IMR-90 (cell line): ENCODE measurements at regions not wholly inside any gene's neighbourhood (a gene's known extent, or its start where the extent isn't known, plus 50 kb on each side); places are given as distances from the start of the nearest gene placed in this dataset.
"Not testable (repeated sequence)": the region's sequence is repeated elsewhere in the genome, so short reads cannot be mapped to it uniquely, and the experiment has no call there.

Experiments used
- ATAC-seq: fragments of 200-7000 bp; cut with Tn5 transposase; 2 replicates; pipeline ENCODE4 v1.9.1; 2020; ENCODE audit warnings: low read depth, mild to moderate bottlenecking, moderate library complexity
- BruUV-seq: library from RNA; stranded (reverse); fragments of 400-500 nt; replicated peaks from 2 replicates; lab custom pipeline; 2021; lab: Mats Ljungman, UMichigan
- CTCF ChIA-PET: fragments of 300-600 bp; formaldehyde crosslinking; extraction: SDS; loops from one replicate; lab custom pipeline; 2021; ENCODE audit warnings: antibody characterized with exemption; lab: Yijun Ruan, JAX
- POLR2A ChIA-PET: fragments of 300-600 bp; sonication (Branson Sonifier 250); formaldehyde crosslinking; loops from one replicate; lab custom pipeline; 2022; ENCODE audit warnings: antibody characterized with exemption; ENCODE audit not compliant: unreplicated experiment; lab: Charles Lee
- DNase-seq: peaks from one replicate; pipeline ENCODE4 v3.0.0; 2013
- H2AFZ ChIP-seq: replicated peaks from 2 replicates; pipeline ENCODE3; 2013; ENCODE audit warnings: low read length, mild to moderate bottlenecking; ENCODE audit not compliant: poor library complexity
- H2AK5ac ChIP-seq: 2 replicates; pipeline ENCODE4 v1.6.1; 2013; ENCODE audit warnings: low read depth, low read length, inconsistent platforms
- H2AK9ac ChIP-seq: replicated peaks from 2 replicates; pipeline ENCODE3; 2013; ENCODE audit warnings: mild to moderate bottlenecking, low read depth, low read length, moderate library complexity; ENCODE audit not compliant: poor library complexity
- H2BK120ac ChIP-seq: 2 replicates; pipeline ENCODE4 v1.6.1; 2013; ENCODE audit warnings: low read depth, low read length, inconsistent platforms
- H2BK15ac ChIP-seq: 3 replicates; pipeline ENCODE4 v1.6.1; 2013; ENCODE audit warnings: low read depth, low read length, inconsistent platforms
- H2BK20ac ChIP-seq: 2 replicates; pipeline ENCODE4 v1.6.1; 2013; ENCODE audit warnings: low read depth, mild to moderate bottlenecking, inconsistent platforms, low read length, moderate library complexity
- H2BK5ac ChIP-seq: 2 replicates; pipeline ENCODE4 v1.6.1; 2013; ENCODE audit warnings: mild to moderate bottlenecking, low read depth, low read length, inconsistent platforms; ENCODE audit not compliant: poor library complexity, severe bottlenecking
- H3K14ac ChIP-seq: replicated peaks from 2 replicates; pipeline ENCODE4 v1.6.1; 2013; ENCODE audit warnings: low read depth, low read length, inconsistent platforms
- H3K18ac ChIP-seq: 2 replicates; pipeline ENCODE4 v1.6.1; 2013; ENCODE audit warnings: low read depth, low read length, control low read depth
- H3K23ac ChIP-seq: 2 replicates; pipeline ENCODE4 v1.6.1; 2013; ENCODE audit warnings: low read depth, low read length, inconsistent platforms
- H3K27ac ChIP-seq: 2 replicates; pipeline ENCODE4 v1.5.1; 2013; ENCODE audit warnings: mild to moderate bottlenecking, control low read depth, low read length; ENCODE audit not compliant: insufficient read depth
- H3K27me3 ChIP-seq: 2 replicates; pipeline ENCODE4 v1.6.1; 2013; ENCODE audit warnings: low read length; ENCODE audit not compliant: control insufficient read depth, insufficient read depth
- H3K36me3 ChIP-seq: 2 replicates; pipeline ENCODE4 v1.6.1; 2013; ENCODE audit warnings: low read length, mixed read lengths; ENCODE audit not compliant: control insufficient read depth, insufficient read depth
- H3K4ac ChIP-seq: 2 replicates; pipeline ENCODE4 v1.6.1; 2013; ENCODE audit warnings: low read depth, low read length, inconsistent platforms
- H3K4me1 ChIP-seq: 2 replicates; pipeline ENCODE4 v1.6.1; 2013; ENCODE audit warnings: low read length, mixed read lengths; ENCODE audit not compliant: control insufficient read depth, insufficient read depth
- H3K4me2 ChIP-seq: 2 replicates; pipeline ENCODE4 v1.6.1; 2013; ENCODE audit warnings: low read depth, mild to moderate bottlenecking, control low read depth, low read length, moderate library complexity
- H3K4me3 ChIP-seq: 2 replicates; pipeline ENCODE4 v1.5.1; 2013; ENCODE audit warnings: low read depth, mild to moderate bottlenecking, control low read depth, low read length, moderate library complexity; ENCODE audit not compliant: insufficient read depth
- H3K56ac ChIP-seq: 2 replicates; pipeline ENCODE4 v1.6.1; 2013; ENCODE audit warnings: low read length, inconsistent platforms; ENCODE audit not compliant: insufficient read depth; ENCODE audit errors: extremely low read depth
- H3K79me1 ChIP-seq, 2 experiments: 2 replicates each; pipeline ENCODE4 v1.6.1; 2013; ENCODE audit warnings: low read length in 2 of 2, inconsistent platforms in 1 of 2, low read depth in 1 of 2
- H3K9ac ChIP-seq: 2 replicates; pipeline ENCODE4 v1.6.1; 2013; ENCODE audit warnings: low read depth, low read length, control low read depth
- H3K9me1 ChIP-seq: 2 replicates; pipeline ENCODE4 v1.6.1; 2013; ENCODE audit warnings: low read length, inconsistent platforms; ENCODE audit not compliant: insufficient read depth
- H3K9me3 ChIP-seq: 2 replicates; pipeline ENCODE4 v1.6.1; 2013; ENCODE audit warnings: low read length; ENCODE audit not compliant: control insufficient read depth, insufficient read depth
- H4K20me1 ChIP-seq: 2 replicates; pipeline ENCODE4 v1.6.1; 2013; ENCODE audit warnings: low read length, inconsistent platforms; ENCODE audit not compliant: insufficient read depth
- H4K5ac ChIP-seq: 2 replicates; pipeline ENCODE4 v1.6.1; 2013; ENCODE audit warnings: mild to moderate bottlenecking, low read depth, low read length, control low read depth
- H4K8ac ChIP-seq, 2 experiments: 2 replicates each; pipeline ENCODE4 v1.6.1; 2013; ENCODE audit warnings: low read depth in 2 of 2, low read length in 2 of 2, control low read depth in 1 of 2, inconsistent platforms in 1 of 2
- H4K91ac ChIP-seq: 2 replicates; pipeline ENCODE4 v1.6.1; 2013; ENCODE audit warnings: low read depth, low read length, inconsistent platforms; ENCODE audit not compliant: insufficient read depth
- CEBPB ChIP-seq: IDR thresholded peaks from 2 replicates; pipeline ENCODE4 v1.6.1; 2012; ENCODE audit warnings: low read depth, low read length, improper control_type of control experiment
- RFX5 ChIP-seq: IDR thresholded peaks from 2 replicates; pipeline ENCODE4 v1.8.0; 2012; ENCODE audit warnings: low read depth, mild to moderate bottlenecking, low read length, moderate library complexity
- SMC3 ChIP-seq: fragments of 150-350 bp; IDR thresholded peaks from 2 replicates; pipeline ENCODE4 v1.6.1; 2016; ENCODE audit warnings: low read depth, mild to moderate bottlenecking, antibody characterized with exemption, low read length, moderate library complexity
- USF2 ChIP-seq: fragments of 150-350 bp; IDR thresholded peaks from 2 replicates; pipeline ENCODE4 v1.6.1; 2017; ENCODE audit warnings: mild to moderate bottlenecking, antibody characterized with exemption, low read length, low read depth
- WGBS, 2 experiments: methylation state at CpG; one replicate each; pipeline versions ENCODE4 v1.1.5 to v1.1.7; 2013; ENCODE audit warnings: missing lambda C conversion rate in 2 of 2; ENCODE audit not compliant: insufficient read length in 1 of 2; ENCODE audit errors: extremely low coverage in 2 of 2; 5-methylcytosine and 5-hydroxymethylcytosine counted together
- dilution Hi-C: fragments of 300-500 bp; cut with HindIII; formaldehyde crosslinking; loops from one replicate; pipeline ENCODE4 v1.14.3; 2018; ENCODE audit warnings: low sequenced_read_pairs; ENCODE audit not compliant: unreplicated experiment
- in situ Hi-C: fragments of 300-500 bp; cut with MboI; formaldehyde crosslinking; loops from 3 replicates; pipeline ENCODE4 v1.14.3; 2019; ENCODE audit warnings: low sequenced_read_pairs, inconsistent platforms, mixed read lengths
- intact Hi-C: fragments of 100-400 bp; cut with micrococcal nuclease; formaldehyde crosslinking; loops from 2 replicates; pipeline ENCODE4 v1.10.0; 2022

- H3K36me3 ChIP-seq: no peaks in the 10 kb centered on the region
- no peak overlapping the region for H3K27ac ChIP-seq
- DNase-seq (no peak), ATAC-seq (no peak)
- H3K4me2 ChIP-seq: no peak overlapping the region
- H3K9me3 ChIP-seq: peaks cover 6% of the 10 kb centered on the region
- no CpG with 5 or more reads among the region's 2 CpGs for WGBS, 2 experiments
- no peak overlapping the region for H2AFZ ChIP-seq
- CTCF ChIA-PET: no interaction called here
- no peak overlapping the region for H4K8ac ChIP-seq
- H4K5ac ChIP-seq: no peak overlapping the region
- dilution Hi-C loops (no loop called here), in situ Hi-C loops (no loop called here), intact Hi-C loops (no loop called here)
- H3K56ac ChIP-seq: no peak overlapping the region
- no peak overlapping the region for H3K23ac ChIP-seq
- no peaks in the 10 kb centered on the region for H3K9me1 ChIP-seq
- no peak overlapping the region for H3K4ac ChIP-seq
- no peak overlapping the region for H4K91ac ChIP-seq
- H3K14ac ChIP-seq: no peak overlapping the region
- H2BK120ac ChIP-seq: no peak overlapping the region
- no peak overlapping the region for H2AK5ac ChIP-seq
- H2BK15ac ChIP-seq: no peak overlapping the region
- H3K9ac ChIP-seq: no peak overlapping the region
- H3K79me1 ChIP-seq: no peaks in the 10 kb centered on the region
- H2AK9ac ChIP-seq: no peak overlapping the region
- no TSS peak for BruUV-seq
- H3K4me1 ChIP-seq: no peaks in the 10 kb centered on the region
- H4K20me1 ChIP-seq: no peaks in the 10 kb centered on the region
- no peak overlapping the region for H3K18ac ChIP-seq
- no peak overlapping the region for H2BK5ac ChIP-seq
- POLR2A ChIA-PET: no interaction called here
- H2BK20ac ChIP-seq: no peak overlapping the region
- TF ChIP-seq CEBPB (peak; percentile 62), RFX5 (no peak), SMC3 (no peak), USF2 (no peak)
- H3K27me3 ChIP-seq: no peaks in the 10 kb centered on the region
- no peak overlapping the region for H3K4me3 ChIP-seq
Measured at GRCh38 chr7:84921154-84921553, 265.7 kb downstream of the SEMA3D start.

GRCh38 chr7:84916973-84917372 lies 269.9 kb downstream of the SEMA3D start:
- H3K23ac ChIP-seq, H3K4me3 ChIP-seq, H3K4me2 ChIP-seq, H3K56ac ChIP-seq, H3K36me3 ChIP-seq, H3K27ac ChIP-seq, H4K5ac ChIP-seq, dilution Hi-C loops, H2AK5ac ChIP-seq, H2AFZ ChIP-seq, in situ Hi-C loops, H2BK15ac ChIP-seq, ATAC-seq, H2AK9ac ChIP-seq, H3K27me3 ChIP-seq, H2BK120ac ChIP-seq, H3K9me1 ChIP-seq, H4K20me1 ChIP-seq, H2BK5ac ChIP-seq, H3K14ac ChIP-seq, intact Hi-C loops, DNase-seq, H2BK20ac ChIP-seq, H3K4ac ChIP-seq, H4K8ac ChIP-seq, H3K4me1 ChIP-seq, H3K9me3 ChIP-seq, H3K18ac ChIP-seq, CTCF ChIA-PET, H3K79me1 ChIP-seq, BruUV-seq, H4K91ac ChIP-seq, H3K9ac ChIP-seq, POLR2A ChIA-PET: not testable (repeated sequence)
- WGBS, 2 experiments: 100% methylated on average over 2 of the region's 8 CpGs; no CpG with 5 or more reads in 1 of the 2 experiments
